ENCODE measurements at regions not wholly inside any gene's neighbourhood (a gene's known extent, or its start where the extent isn't known, plus 50 kb on each side); places are given as distances from the start of the nearest gene placed in this dataset.

DNA sequence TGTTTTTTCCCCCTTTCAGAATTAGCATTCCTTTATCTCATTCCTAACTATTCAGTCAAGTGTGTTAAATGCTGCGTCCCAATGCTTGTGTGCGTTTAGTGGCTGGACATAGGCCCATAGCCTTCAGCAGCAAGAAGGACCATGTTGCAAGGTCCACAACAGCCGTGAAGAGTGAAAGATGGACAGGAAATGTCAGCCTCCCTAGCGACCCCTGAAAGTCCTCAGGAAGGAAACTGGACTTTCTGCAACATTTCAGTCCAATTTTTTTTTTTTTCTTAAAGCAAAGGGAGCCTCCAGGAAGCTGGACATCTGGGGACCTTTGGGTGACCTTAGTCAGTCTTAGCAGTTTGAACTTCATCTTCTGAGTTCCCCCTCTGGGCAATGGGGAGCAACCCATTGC lies 550.7 kb upstream of the MGMT start:
- TF ChIP-seq POLR2AphosphoS5 (IDR thresholded peaks at IDR 0.05; ENCODE audit: low read depth, low read length) (no peak), RXRA (IDR thresholded peaks at IDR 0.05; ENCODE audit: borderline replicate concordance, low read depth) (no peak), JUND (IDR thresholded peaks at IDR 0.05) (no peak)
- TF ChIP-seq, protein P1, sequence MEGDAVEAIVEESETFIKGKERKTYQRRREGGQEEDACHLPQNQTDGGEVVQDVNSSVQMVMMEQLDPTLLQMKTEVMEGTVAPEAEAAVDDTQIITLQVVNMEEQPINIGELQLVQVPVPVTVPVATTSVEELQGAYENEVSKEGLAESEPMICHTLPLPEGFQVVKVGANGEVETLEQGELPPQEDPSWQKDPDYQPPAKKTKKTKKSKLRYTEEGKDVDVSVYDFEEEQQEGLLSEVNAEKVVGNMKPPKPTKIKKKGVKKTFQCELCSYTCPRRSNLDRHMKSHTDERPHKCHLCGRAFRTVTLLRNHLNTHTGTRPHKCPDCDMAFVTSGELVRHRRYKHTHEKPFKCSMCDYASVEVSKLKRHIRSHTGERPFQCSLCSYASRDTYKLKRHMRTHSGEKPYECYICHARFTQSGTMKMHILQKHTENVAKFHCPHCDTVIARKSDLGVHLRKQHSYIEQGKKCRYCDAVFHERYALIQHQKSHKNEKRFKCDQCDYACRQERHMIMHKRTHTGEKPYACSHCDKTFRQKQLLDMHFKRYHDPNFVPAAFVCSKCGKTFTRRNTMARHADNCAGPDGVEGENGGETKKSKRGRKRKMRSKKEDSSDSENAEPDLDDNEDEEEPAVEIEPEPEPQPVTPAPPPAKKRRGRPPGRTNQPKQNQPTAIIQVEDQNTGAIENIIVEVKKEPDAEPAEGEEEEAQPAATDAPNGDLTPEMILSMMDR (IDR thresholded peaks at IDR 0.05): no peak
